BE2C (cell line): ENCODE measurements at regions not wholly inside any gene's neighbourhood (a gene's known extent, or its start where the extent isn't known, plus 50 kb on each side); places are given as distances from the start of the nearest gene placed in this dataset.

Source experiments
- DNase-seq: peaks from one replicate; pipeline ENCODE4 v3.0.0-alpha.2; 2020
- H3K27me3 ChIP-seq: fragments of 250-450 bp; sonication (Bioruptor Pico); 2 replicates; pipeline ENCODE4 v1.5.1; 2020; ENCODE audit warnings: mild to moderate bottlenecking
- H3K36me3 ChIP-seq: fragments of 250-450 bp; sonication (Bioruptor Pico); 2 replicates; pipeline ENCODE4 v1.5.1; 2020; ENCODE audit warnings: mild to moderate bottlenecking
- H3K4me1 ChIP-seq: fragments of 250-450 bp; sonication (Bioruptor Pico); 2 replicates; pipeline ENCODE4 v1.5.1; 2020
- H3K4me3 ChIP-seq: 2 replicates; pipeline ENCODE4 v1.5.1; 2011; ENCODE audit warnings: low read depth, low read length
- H3K9me3 ChIP-seq: fragments of 250-450 bp; sonication (Bioruptor Pico); 2 replicates; pipeline ENCODE4 v1.5.1; 2020
- CTCF ChIP-seq: IDR thresholded peaks from 2 replicates; pipeline ENCODE4 v1.5.1; 2012; ENCODE audit warnings: mild to moderate bottlenecking, low read depth, low read length

- H3K9me3 ChIP-seq, result no peaks in the 10 kb centered on the region
- no peak for TF ChIP-seq CTCF
- no peaks in the 10 kb centered on the region for H3K4me1 ChIP-seq
- H3K4me3 ChIP-seq, result no peak overlapping the region
- no peak for DNase-seq
- H3K27me3 ChIP-seq, result no peaks in the 10 kb centered on the region
- no peaks in the 10 kb centered on the region for H3K36me3 ChIP-seq
These were observed 173.7 kb downstream of the PWWP3B start for GRCh38 chrX:106341823-106342222.

GRCh38 chrX:106356580-106356979 is 188.5 kb downstream of the PWWP3B start:
- Histone ChIP-seq H3K9me3 (no peaks in the 10 kb centered on the region), H3K4me1 (no peaks in the 10 kb centered on the region), H3K27me3 (no peaks in the 10 kb centered on the region), H3K4me3 (no peak overlapping the region), H3K36me3 (no peaks in the 10 kb centered on the region)
- no peak for TF ChIP-seq CTCF
- no peak for DNase-seq

GRCh38 chrX:106363214-106363613 is 195.1 kb downstream of the PWWP3B start:
- no peak overlapping the region for H3K4me3 ChIP-seq
- TF ChIP-seq CTCF, result no peak
- H3K4me1 ChIP-seq, result no peaks in the 10 kb centered on the region
- DNase-seq, result no peak
- H3K36me3 ChIP-seq, result no peaks in the 10 kb centered on the region
- H3K27me3 ChIP-seq, result no peaks in the 10 kb centered on the region
- no peaks in the 10 kb centered on the region for H3K9me3 ChIP-seq

- no peak for DNase-seq
- no peak for TF ChIP-seq CTCF
- H3K4me1 ChIP-seq, result no peaks in the 10 kb centered on the region
- no peak overlapping the region for H3K4me3 ChIP-seq
- H3K36me3 ChIP-seq, result no peaks in the 10 kb centered on the region
- H3K9me3 ChIP-seq, result no peaks in the 10 kb centered on the region
- no peaks in the 10 kb centered on the region for H3K27me3 ChIP-seq
These were observed 210.5 kb downstream of the PWWP3B start for GRCh38 chrX:106378616-106379015.

GRCh38 chrX:106391284-106391911 is 220.4 kb upstream of the RADX start:
- Histone ChIP-seq H3K36me3 (no peaks in the 10 kb centered on the region), H3K4me1 (no peaks in the 10 kb centered on the region), H3K9me3 (no peaks in the 10 kb centered on the region), H3K27me3 (no peaks in the 10 kb centered on the region), H3K4me3 (no peak overlapping the region)
- no peak for TF ChIP-seq CTCF
- DNase-seq, result no peak

GRCh38 chrX:106392346-106392745 is 219.4 kb upstream of the RADX start:
- no peaks in the 10 kb centered on the region for H3K9me3 ChIP-seq
- no peak for DNase-seq
- no peaks in the 10 kb centered on the region for H3K27me3 ChIP-seq
- TF ChIP-seq CTCF, result no peak
- H3K36me3 ChIP-seq, result no peaks in the 10 kb centered on the region
- H3K4me3 ChIP-seq, result no peak overlapping the region
- H3K4me1 ChIP-seq, result no peaks in the 10 kb centered on the region
